GM21423 (cell line): ENCODE measurements at regions not wholly inside any gene's neighbourhood (a gene's known extent, or its start where the extent isn't known, plus 50 kb on each side); places are given as distances from the start of the nearest gene placed in this dataset.
"Not testable (repeated sequence)": the region's sequence is repeated elsewhere in the genome, so short reads cannot be mapped to it uniquely, and the experiment has no call there.

Experiments used
- ATAC-seq: cut with Tn5 transposase; IDR thresholded peaks from one replicate; pipeline ENCODE4 v1.9.1; 2021; ENCODE audit warnings: mild to moderate bottlenecking, moderate library complexity; ENCODE audit not compliant: unreplicated experiment

DNA sequence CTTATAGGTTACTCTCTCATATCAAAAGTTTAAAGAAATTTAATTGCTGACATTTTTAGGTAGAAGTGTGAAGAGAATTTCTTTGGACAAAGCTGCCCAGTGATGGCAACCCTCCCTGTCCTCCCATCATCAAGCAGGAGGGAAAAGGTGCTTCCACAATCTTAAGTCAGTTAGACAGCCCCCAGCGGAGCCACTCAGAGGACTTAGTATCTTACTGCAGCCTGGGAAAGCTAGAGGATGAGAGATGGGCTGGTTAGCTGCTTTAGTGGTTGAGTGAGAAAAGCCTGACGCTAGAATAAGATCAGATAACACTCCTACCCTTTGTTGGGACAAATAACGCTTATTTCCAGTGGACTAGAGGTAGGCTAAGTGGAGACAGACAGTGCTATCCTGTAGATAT lies 227.1 kb downstream of the RFPL4B start:
- no peak for ATAC-seq

DNA sequence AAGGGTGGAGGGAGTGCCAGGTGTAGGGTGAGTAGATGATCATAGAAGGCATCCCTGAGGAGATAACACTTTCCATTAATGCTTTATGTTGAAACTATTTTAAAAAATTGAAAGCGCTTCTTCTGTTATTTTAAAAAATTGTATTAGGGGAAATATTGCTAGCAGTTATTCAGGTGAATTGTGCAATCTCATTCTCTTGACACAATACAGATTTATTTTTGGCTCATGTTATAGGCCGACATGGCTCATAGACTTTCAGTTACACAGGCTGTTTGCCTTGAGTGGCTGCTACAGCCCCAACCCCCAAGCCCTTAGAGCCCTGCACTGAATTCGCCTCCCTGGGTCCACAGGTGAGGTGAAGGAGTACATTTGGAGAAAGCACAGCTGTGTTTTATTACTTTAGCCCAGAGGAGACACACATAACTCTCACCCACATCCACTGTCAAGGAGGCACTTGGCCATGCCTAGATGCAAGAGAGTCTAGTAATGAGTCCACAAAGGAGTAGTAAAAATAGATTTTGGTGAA lies 228.2 kb downstream of the RFPL4B start:
- no peak for ATAC-seq

DNA sequence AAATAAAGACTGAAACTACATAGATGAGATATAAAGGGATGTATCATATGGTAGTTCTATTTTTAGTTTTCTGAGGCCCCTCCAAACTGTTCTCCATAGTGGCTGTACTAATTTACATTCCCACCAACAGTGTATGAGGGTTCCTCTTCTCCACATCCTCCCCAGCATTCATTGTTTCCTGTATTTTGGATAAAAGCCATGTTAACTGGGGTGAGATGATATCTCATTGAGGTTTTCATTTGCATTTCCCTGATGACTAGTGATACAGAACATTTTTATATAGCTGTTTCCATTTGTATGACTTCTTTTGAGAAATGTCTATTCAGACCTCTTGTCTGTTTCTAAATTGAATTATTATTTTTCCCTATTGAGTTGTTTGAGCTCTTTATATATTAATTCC lies 229.3 kb downstream of the RFPL4B start:
- no peak for ATAC-seq

DNA sequence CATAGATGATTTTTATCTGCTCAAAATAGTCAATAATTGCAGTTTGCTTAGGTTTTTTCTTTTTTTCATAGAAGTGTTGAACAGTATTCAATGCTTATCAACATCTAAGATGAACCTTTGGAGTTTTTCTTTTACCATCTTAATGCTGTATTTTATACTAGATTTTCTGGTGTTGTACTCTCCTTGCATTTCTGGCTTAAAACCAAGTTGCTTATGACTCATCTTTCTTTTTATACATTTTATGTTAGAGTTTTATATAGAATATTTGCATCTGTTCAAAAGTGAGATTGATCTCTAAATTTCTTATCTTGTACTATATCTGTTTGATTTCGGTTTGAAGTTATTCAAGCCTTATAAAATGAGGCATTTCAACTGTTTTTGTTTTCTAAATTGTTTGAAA lies 232.5 kb downstream of the RFPL4B start:
- no peak for ATAC-seq

DNA sequence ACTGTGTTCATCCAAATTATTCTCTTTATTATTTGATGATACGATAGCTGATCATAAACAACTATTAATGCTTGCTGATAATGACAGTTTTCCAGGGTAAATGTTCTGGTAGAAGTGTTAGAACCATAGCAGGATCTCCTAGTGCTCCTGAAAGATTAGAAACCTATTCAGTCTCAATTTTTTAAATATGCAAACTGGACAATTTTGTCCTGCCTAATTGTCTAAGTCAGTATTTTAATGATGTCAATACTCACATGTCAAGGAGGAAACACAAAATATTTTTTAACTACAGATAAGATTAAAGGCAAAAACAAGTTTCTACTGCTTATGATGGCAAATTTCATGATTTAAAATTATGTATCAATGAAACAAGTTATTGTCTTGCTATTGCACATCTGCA lies 233.9 kb downstream of the RFPL4B start:
- ATAC-seq = no peak

DNA sequence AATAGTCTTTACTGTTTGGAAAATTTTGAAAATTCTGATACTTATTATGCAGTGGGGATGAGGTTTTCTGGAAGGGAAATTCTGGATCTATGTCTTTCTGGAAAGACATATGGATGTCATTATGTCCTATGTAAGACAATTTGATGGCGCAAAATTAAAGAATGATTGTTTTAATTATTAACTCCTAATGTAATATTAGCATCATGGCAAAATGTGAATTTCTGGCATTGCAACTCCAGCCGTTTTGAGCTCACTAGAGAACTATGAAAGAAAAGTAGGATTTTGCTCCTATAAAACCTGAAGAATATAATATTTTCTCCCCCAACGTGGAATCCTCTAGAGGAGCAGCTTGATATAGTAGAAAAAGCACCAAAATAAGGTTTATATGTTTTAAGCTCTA lies 243.2 kb downstream of the RFPL4B start:
- ATAC-seq = no peak

DNA sequence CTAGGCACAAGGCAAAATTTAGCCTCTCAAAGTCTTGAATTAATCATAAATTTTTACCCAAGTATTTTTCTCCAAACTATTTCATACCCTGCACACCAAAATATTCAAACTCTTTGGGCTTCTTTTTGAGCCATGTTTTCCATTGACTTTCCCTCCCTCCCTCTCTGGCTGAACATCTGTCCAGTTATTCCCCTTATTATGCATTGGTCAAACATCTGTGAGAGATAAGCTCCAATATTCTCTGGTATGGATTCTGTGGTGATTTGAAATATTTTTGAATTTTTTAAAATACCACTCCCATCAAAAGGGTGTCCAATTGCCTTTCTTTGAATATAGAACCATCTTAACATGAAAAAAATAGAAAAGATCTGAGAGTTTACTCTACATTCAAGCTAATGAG lies 244.2 kb downstream of the RFPL4B start:
- no peak for ATAC-seq

DNA sequence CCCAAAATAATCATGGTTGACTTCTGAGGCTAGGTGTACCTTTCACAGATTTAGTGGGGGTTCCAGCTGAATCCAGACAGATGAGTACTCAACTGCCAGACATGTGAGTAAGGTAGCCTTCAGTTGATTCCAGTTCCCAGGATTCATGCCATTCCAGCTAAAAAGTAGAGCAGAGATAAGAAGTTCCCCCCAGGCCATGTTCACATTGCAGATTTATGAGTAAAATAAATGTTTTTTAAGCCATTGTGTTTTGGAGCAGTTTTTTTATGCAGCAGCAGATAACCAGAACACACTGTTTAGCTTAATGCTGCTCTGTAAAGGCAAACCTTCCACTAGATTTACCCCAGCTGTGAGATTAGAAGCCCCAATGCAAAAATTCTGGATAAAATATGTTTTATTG lies 245.0 kb downstream of the RFPL4B start:
- ATAC-seq = no peak

DNA sequence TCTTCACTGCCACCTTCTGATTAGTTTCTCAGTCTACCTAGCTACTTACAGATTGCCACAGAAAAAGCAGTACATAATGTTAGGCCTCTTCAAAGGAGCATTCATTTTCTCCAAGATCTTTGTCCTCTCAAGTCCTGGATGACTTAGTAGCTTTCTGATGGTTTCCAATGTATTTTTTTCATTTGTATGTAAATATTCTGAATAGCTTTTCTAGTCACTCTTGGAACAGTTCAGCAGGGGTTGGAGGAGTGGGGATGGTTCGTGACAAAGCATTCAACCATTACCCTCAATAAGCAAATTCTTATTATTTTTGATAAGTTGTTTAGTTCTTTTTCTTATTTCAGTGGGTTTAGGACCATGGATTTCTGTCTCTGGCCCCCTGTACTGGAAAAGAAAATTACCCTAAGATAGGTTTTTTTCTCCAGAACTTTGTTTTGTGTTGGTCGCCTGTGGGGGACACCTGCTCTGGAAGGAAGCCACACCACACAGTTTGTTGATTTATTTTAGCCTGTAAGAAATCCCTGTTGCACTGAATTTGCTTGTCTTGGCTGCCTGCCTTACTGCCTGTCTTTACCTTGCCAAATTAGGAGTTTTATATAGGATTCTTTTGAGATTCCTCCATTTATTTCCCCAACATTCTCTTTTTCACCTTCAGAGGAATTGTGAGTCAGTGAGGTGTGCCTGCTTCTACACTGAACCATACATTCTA lies 247.9 kb downstream of the RFPL4B start:
- no peak for ATAC-seq

DNA sequence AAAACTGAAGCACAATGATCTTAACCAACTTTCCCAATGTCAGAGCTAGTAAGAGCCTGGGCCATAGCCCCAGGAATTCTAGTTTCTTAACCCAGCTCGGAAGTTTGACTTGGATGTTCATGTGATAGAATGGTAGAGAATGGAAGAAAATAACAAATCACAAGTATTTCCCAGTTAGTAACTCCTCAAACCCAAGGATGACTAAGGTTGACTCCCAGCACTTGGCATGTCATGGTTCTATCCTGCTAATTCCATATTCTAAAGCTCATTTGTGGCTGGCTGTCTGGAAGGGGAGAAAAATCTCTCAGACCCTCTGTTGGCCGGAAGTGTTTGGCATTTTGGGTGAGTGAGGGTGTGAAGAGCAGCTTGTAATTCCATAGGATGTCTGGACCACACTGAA lies 248.7 kb downstream of the RFPL4B start:
- ATAC-seq = no peak

DNA sequence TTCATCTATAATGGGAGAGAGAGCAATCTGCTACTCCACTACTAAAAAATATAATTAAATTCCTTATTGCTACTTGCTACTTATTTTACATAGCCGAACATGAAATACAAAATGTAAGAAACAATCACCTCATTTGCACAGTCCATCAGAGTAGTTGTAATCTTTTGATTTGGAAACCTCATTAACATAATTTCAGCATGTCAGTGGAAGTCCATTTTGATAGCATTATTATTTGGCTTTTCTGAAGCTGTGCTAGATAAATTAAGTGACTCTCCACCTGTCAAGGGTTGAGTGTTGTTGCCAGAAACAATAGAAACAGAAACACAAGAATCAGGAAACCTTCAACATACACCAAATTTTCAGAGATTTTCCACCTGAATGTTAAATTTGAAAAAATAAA lies 250.0 kb downstream of the RFPL4B start:
- ATAC-seq = no peak

DNA sequence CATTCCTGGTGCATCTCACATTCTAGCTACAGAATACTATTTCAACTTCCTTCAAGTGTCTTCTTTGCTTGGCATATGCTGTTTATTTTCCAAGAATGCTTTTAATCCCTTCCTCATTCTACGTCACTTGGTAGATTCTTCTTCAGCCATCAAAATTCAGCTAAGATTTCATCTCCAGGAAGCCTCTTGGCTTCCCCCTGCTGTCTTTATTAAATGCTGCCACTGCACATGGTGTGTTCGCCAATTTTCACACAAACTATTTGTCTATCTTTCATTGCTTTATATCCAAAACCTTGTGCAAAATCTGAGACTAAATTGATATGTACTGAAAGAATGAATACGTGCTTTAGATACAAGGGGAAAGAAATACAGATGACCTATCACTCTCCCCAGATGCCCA lies 253.0 kb downstream of the RFPL4B start:
- no peak for ATAC-seq

DNA sequence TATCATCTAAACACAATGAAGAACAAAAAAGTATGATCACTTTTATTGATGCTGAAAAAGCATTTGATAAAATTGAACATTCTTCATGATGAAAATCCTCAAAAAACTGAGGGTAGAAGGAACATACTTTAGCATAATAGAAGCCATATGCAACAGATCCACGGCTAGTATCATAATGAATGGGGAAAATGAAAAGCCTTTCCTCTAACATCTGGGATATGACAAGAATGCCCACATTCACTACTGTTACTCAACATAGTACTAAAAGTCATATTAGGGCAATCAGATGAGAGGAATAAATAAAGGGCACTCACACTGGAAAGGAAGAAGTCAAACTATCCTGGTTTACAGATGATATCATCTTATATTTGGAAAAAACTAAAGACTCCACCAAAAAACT lies 256.6 kb downstream of the RFPL4B start:
- no peak for ATAC-seq

DNA sequence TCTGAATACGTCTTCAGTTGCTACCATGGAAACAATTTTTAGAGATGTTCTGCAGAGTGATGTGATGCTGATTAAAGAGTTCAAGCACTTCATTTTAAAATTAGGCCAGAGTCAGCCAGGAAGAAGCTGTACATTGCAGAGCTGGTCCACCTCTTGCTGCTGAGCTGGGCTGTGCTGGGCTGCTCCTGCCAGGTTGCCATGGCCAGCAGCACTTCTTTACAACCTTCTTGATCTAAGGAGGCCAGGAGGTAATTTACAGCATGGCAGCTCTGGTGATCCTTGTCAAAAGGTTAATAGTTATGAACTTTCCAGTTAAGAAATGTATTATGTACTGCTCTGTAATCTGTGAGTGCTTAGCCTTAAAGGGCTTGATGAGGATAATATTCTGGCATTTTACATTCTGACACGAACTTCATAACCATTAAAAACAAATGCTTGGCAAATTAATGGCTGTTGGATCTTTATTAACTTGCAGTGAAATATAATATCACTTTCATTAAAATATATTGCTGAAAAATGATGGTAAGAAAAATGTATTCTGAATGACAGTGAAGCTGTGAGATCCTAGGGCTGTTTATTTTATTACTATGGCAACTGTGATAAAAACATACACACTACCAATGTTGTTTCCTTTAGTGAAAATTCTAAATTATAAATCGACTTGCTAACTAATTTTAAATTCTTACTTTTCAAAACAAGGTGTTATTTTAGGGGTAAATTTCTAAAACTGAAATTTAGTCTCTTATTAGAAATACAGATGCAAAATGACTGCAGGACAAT lies 259.7 kb downstream of the RFPL4B start:
- no peak for ATAC-seq

DNA sequence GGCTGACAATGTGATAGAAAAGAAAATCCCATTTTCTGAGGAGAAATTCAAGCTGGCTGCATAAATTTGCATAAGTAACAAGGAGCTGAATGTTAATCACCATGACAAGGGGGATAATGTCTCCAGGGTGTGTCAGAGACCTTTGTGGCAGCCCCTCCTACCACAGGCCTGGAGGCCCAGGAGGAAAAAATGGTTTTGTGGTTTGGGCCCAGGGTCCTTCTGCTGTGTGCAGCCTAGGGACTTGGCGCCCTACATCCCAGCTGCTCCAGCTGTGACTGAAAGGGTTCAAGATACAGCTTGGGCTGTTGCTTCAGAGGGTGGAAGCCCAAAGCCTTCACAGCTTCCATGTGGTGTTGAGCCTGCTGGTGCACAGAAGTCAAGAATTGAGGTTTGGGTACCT lies 261.8 kb downstream of the RFPL4B start:
- not testable (repeated sequence) for ATAC-seq

DNA sequence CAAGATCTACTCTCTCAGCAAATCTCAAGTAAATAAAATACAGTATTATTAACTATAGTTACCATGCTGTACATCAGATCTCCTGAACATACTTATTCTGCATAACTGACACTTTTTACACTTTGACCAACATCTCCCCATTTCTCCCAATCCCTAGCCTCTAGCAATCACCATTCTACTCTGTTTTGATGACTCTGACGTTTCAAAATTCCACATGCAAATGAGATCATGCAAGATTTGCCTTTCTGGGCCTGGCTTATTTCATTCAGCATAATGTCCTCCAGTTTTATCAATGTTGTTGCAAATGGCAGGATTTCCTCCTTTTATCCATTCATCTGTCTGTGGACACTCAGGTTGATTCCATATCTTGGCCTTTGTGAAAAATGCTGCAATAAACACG lies 266.3 kb downstream of the RFPL4B start:
- no peak for ATAC-seq

DNA sequence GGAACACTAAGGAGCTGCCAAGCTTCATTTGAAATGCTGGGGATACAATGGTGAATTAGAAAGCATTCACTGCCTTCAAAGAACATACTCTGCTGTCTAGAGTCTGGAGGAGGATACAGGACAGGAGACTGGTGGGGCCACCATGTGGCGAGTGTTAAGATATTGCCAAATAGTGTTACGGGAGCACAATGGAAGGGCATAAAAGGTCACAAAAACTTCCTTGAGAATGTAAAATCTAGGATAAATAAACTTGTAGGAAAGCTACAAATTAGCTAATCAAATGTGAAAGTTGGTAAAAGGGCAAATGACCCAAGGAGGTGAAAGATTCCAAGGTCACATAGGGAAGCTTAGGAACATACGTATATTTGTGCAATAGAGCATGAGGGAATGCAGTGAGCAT lies 271.7 kb downstream of the RFPL4B start:
- no peak for ATAC-seq

DNA sequence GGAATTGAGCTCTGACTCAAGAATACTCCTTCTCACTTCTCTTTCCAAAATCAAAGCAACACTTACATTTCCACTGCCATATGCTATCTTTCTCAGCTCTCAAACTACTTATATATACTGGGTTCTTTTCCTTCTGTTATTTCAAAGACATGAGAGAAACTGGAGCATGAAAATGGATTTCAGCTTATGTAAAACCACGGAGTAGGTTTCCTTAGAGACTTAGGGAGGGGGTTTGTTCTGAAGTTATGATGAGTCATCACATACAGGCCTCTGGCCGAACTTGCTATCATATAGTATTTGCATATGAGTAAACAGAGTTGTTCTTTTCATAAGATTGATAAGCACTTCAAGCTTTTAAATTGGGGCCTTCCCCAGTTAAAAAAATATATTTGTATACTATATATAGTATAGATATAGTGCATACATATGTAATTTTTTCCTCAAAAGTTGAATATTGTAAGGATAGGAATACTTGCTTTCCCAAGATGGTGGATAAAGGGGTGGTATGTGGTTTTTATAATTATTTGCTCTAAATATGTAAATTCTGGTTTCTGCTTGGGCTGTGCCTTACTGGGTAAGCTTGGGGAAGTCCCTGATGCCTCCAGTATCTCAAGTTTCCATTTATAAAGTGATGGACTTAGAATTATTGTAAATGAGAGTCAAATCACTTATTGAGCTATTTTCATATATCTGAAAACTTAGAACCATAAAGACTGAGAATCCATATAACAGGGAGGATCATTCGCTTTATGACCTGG lies 273.9 kb downstream of the RFPL4B start:
- peak; percentile 69 for ATAC-seq

DNA sequence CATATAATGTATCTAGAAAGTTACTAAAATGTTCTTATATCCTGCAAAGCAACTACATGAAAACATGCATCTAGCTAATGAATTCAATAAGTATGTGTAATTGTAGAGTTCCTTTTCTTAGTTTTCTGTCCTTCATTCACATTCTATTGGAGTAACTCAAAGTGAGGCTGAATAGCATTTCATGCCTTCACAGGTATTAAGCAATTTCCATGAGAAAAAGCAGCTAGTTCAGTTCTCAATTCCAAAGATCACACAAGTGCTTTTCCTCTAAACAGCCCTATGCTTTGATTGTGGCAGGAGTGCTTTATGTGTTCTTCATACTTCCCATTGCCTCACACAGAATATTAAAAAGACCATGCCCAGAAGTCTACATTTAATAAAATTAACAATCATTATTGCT lies 274.9 kb downstream of the RFPL4B start:
- no peak for ATAC-seq

DNA sequence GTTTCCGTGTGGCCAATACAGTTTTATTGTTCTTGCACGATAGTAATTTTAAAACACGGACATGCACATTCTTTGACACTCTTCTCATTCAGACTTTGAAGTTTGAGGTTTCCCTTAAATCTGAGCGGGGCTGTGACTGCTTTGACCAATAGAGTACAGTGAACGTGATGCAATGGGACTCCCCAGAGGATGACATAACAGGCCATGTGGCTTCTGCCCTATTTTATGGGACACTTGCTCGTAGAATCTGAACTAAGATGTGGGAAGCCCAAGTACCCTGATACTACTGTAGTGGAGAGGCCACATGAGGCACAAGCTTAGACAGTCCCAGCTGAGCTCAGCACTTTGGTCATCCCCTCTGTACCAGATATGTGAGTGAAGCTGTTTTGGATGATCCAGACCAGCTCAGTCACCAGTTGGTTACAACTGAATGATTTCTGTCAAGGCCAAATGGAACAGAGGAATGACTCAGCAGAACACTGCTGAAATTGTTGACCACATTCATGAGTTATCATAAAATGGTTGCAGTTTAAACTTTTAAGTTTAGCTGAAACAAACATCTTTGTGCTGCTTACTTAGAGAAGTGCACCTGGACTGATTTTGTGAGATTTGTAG lies 279.4 kb downstream of the RFPL4B start:
- ATAC-seq = peak; percentile 77

DNA sequence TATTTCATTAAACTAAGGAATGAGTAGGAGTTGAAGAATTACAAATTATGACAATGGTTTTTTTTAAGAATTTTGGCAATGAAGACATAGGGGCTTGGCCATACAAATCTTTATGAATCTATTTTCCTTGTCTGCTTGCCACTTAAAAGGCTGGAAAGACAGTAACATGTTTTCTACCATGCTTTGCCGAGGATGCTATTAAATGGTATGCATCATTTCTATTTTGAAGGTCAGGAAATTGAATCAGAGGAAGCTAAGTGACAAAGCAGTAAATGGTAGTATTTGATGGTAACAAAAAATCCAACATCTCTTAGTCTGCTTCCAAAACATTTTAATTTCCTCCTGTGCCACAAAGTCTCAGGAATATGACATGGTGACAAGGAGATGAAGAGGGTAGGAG lies 287.2 kb downstream of the RFPL4B start:
- ATAC-seq = no peak
